SK-N-SH (cell line): ENCODE measurements at regions not wholly inside any gene's neighbourhood (a gene's known extent, or its start where the extent isn't known, plus 50 kb on each side); places are given as distances from the start of the nearest gene placed in this dataset.

Source experiments
- CTCF ChIA-PET: fragments of 300-600, 350-600 bp; formaldehyde crosslinking; extraction: SDS; loops from one replicate; lab custom pipeline; 2021; lab: Yijun Ruan, JAX
- POLR2A ChIA-PET: fragments of 350-600 bp; sonication (Branson Sonifier 250); formaldehyde crosslinking; extraction: SDS; loops from one replicate; lab custom pipeline; 2020; ENCODE audit warnings: antibody characterized with exemption, inconsistent platforms; lab: Yijun Ruan, JAX
- DNase-seq: peaks from one replicate; pipeline ENCODE4 v3.0.0; 2012
- H2AFZ ChIP-seq: fragments of 200-600 bp; sonication (generic); 2 replicates; pipeline ENCODE4 v1.8.1; 2016; ENCODE audit warnings: antibody characterized with exemption, mild to moderate bottlenecking, low read depth
- H3F3A ChIP-seq: fragments of 200-600 bp; sonication (generic); replicated peaks from 2 replicates; pipeline ENCODE3; 2016; ENCODE audit warnings: antibody characterized with exemption, mild to moderate bottlenecking; ENCODE audit not compliant: insufficient read depth
- H3K27ac ChIP-seq, 2 experiments: fragments of 200-500 bp in 1 of 2; fragments of 200-600 bp in 1 of 2; sonication (Bioruptor generic) in 1 of 2; sonication (generic), shearing (Covaris generic) in 1 of 2; 2 replicates each; pipeline versions ENCODE4 v1.5.1 to v1.6.1; 2014 to 2016; ENCODE audit warnings: low read depth in 2 of 2, inconsistent platforms in 1 of 2, low read length in 1 of 2, mild to moderate bottlenecking in 1 of 2, mixed read lengths in 1 of 2
- H3K27me3 ChIP-seq: fragments of 200-600 bp; sonication (generic), shearing (Covaris generic); 2 replicates; pipeline ENCODE4 v1.6.1; 2016; ENCODE audit warnings: mixed run types; ENCODE audit not compliant: insufficient read depth
- H3K36me3 ChIP-seq, 2 experiments: fragments of 200-500 bp in 1 of 2; fragments of 200-600 bp in 1 of 2; sonication (Bioruptor generic) in 1 of 2; sonication (generic) in 1 of 2; replicated peaks in 1 of 2; 2 replicates each; pipeline versions ENCODE3 to v1.5.1; 2014 to 2016; ENCODE audit warnings: low read length in 1 of 2, mild to moderate bottlenecking in 1 of 2; ENCODE audit not compliant: insufficient read depth in 2 of 2, control insufficient read depth in 1 of 2
- H3K4me1 ChIP-seq, 2 experiments: fragments of 200-500 bp in 1 of 2; fragments of 200-600 bp in 1 of 2; sonication (Bioruptor generic) in 1 of 2; sonication (generic), shearing (Covaris generic) in 1 of 2; 2 replicates each; pipeline versions ENCODE4 v1.5.1 to v1.6.1; 2014 to 2016; ENCODE audit warnings: low read depth in 1 of 2, low read length in 1 of 2, mixed run types in 1 of 2; ENCODE audit not compliant: insufficient read depth in 2 of 2, control insufficient read depth in 1 of 2
- H3K4me2 ChIP-seq: fragments of 200-600 bp; sonication (generic), shearing (Covaris generic); 2 replicates; pipeline ENCODE4 v1.6.1; 2017; ENCODE audit warnings: mixed run types
- H3K4me3 ChIP-seq, 2 experiments: fragments of 200-500 bp in 1 of 2; fragments of 200-600 bp in 1 of 2; sonication (Bioruptor generic) in 1 of 2; sonication (generic), shearing (Covaris generic) in 1 of 2; 2 replicates each; pipeline versions ENCODE4 v1.5.1 to v1.8.1; 2014 to 2016; ENCODE audit warnings: low read depth in 2 of 2, inconsistent platforms in 1 of 2, low read length in 1 of 2, mild to moderate bottlenecking in 1 of 2, mixed read lengths in 1 of 2, moderate library complexity in 1 of 2
- H3K79me2 ChIP-seq: fragments of 200-600 bp; sonication (generic); 2 replicates; pipeline ENCODE4 v1.8.1; 2017; ENCODE audit warnings: mild to moderate bottlenecking; ENCODE audit not compliant: insufficient read depth
- H3K9ac ChIP-seq: fragments of 200-600 bp; sonication (generic); 2 replicates; pipeline ENCODE4 v1.6.1; 2017; ENCODE audit warnings: mixed run types
- H3K9me2 ChIP-seq: fragments of 200-600 bp; sonication (generic); 2 replicates; pipeline ENCODE4 v1.6.1; 2017; ENCODE audit warnings: mixed run types
- H3K9me3 ChIP-seq: fragments of 200-600 bp; sonication (generic); 2 replicates; pipeline ENCODE4 v1.6.1; 2017; ENCODE audit warnings: mixed run types, mild to moderate bottlenecking, moderate library complexity
- H4K20me1 ChIP-seq: fragments of 200-600 bp; sonication (generic); 2 replicates; pipeline ENCODE4 v1.6.1; 2017; ENCODE audit warnings: mild to moderate bottlenecking, mixed run types; ENCODE audit not compliant: insufficient read depth
- CHD2 ChIP-seq: fragments of 150-350 bp; IDR thresholded peaks from 2 replicates; pipeline ENCODE4 v1.6.1; 2018; ENCODE audit warnings: low read length; ENCODE audit not compliant: partially characterized antibody
- EP300 ChIP-seq, 2 experiments: IDR thresholded peaks; 2 replicates each; pipeline versions ENCODE4 v1.4.0 to v1.6.1; 2012; ENCODE audit warnings: borderline replicate concordance in 1 of 2, low read depth in 1 of 2, low read length in 1 of 2
- EZH2phosphoT487 ChIP-seq: fragments of 200-600 bp; sonication (generic); IDR thresholded peaks from 2 replicates; pipeline ENCODE4 v1.6.1; 2017; ENCODE audit warnings: low read depth, mixed run types, mild to moderate bottlenecking, antibody characterized with exemption, moderate library complexity, borderline replicate concordance
- FOXJ3 ChIP-seq: sonication (generic); formaldehyde crosslinking; IDR thresholded peaks from 2 replicates; pipeline ENCODE4 v1.5.1; 2020; ENCODE audit warnings: mild to moderate bottlenecking, missing genetic modification reagents
- FOXM1 ChIP-seq: IDR thresholded peaks from 2 replicates; pipeline ENCODE4 v1.4.0; 2012; ENCODE audit warnings: low read depth, mild to moderate bottlenecking
- GATA2 ChIP-seq: sonication (generic); formaldehyde crosslinking; IDR thresholded peaks from 2 replicates; pipeline ENCODE4 v1.5.0; 2020; ENCODE audit warnings: mild to moderate bottlenecking, missing genetic modification reagents
- IRF3 ChIP-seq: fragments of 150-350 bp; IDR thresholded peaks from 2 replicates; pipeline ENCODE4 v1.6.1; 2016; ENCODE audit warnings: mild to moderate bottlenecking, low read depth, low read length
- MEF2A ChIP-seq: IDR thresholded peaks from 2 replicates; pipeline ENCODE4 v1.4.0; 2012; ENCODE audit warnings: low read depth, borderline replicate concordance
- MXI1 ChIP-seq: IDR thresholded peaks from 2 replicates; pipeline ENCODE4 v1.6.1; 2012; ENCODE audit warnings: mild to moderate bottlenecking, low read depth, low read length, improper control_type of control experiment
- NRF1 ChIP-seq: IDR thresholded peaks from 2 replicates; pipeline ENCODE4 v1.6.1; 2012; ENCODE audit warnings: low read depth, mild to moderate bottlenecking, low read length
- POLR2AphosphoS5 ChIP-seq: IDR thresholded peaks from 2 replicates; pipeline ENCODE4 v1.6.1; 2012; ENCODE audit warnings: low read depth, low read length
- REST ChIP-seq: IDR thresholded peaks from 2 replicates; pipeline ENCODE4 v1.6.1; 2012; ENCODE audit warnings: mild to moderate bottlenecking, low read depth, low read length, moderate library complexity
- RFX5 ChIP-seq: IDR thresholded peaks from 2 replicates; pipeline ENCODE4 v1.6.1; 2012; ENCODE audit warnings: mild to moderate bottlenecking, improper control_type of control experiment, low read length
- SIN3A ChIP-seq: IDR thresholded peaks from 2 replicates; pipeline ENCODE4 v1.6.1; 2012; ENCODE audit warnings: low read depth, mild to moderate bottlenecking, low read length, moderate library complexity, borderline replicate concordance
- TAF1 ChIP-seq: IDR thresholded peaks from 2 replicates; pipeline ENCODE4 v1.6.1; 2012; ENCODE audit warnings: low read depth, mild to moderate bottlenecking, low read length, moderate library complexity, borderline replicate concordance
- TCF12 ChIP-seq: IDR thresholded peaks from 2 replicates; pipeline ENCODE4 v1.4.0; 2012
- USF1 ChIP-seq: IDR thresholded peaks from 2 replicates; pipeline ENCODE4 v1.4.0; 2012; ENCODE audit warnings: low read depth, borderline replicate concordance
- WGBS: methylation state at CpG from one replicate; pipeline ENCODE4 v1.1.6; 2017; ENCODE audit warnings: low lambda C conversion rate; 5-methylcytosine and 5-hydroxymethylcytosine counted together
- TF ChIP-seq, protein P1 (sequence below): fragments of 200-600 bp; sonication (generic); IDR thresholded peaks from 2 replicates; pipeline ENCODE4 v1.6.1; 2017; ENCODE audit warnings: antibody characterized with exemption, mild to moderate bottlenecking, moderate library complexity

GRCh38 chr3:34277110-34277509 is 478.7 kb downstream of the PDCD6IP start:
- Histone ChIP-seq H3K27me3 (no peaks in the 10 kb centered on the region), H3K27ac (no peak overlapping the region), H3K4me1 (peaks cover 0 to 6% of the 10 kb centered on the region in 2 experiments; a peak in 1 of 4 replicates), H3F3A (no peaks in the 10 kb centered on the region), H2AFZ (no peak overlapping the region), H3K36me3 (no peaks in the 10 kb centered on the region), H3K4me2 (no peak overlapping the region), H4K20me1 (no peaks in the 10 kb centered on the region), H3K79me2 (no peaks in the 10 kb centered on the region), H3K4me3 (no peak overlapping the region), H3K9ac (no peak overlapping the region), H3K9me2 (no peaks in the 10 kb centered on the region), H3K9me3 (no peaks in the 10 kb centered on the region)
- TF ChIP-seq MXI1 (no peak), CHD2 (no peak), EZH2phosphoT487 (no peak), USF1 (no peak), MEF2A (no peak), EP300 (IDR thresholded peaks at IDR 0.05; ENCODE audit: borderline replicate concordance in 1 of 2, low read depth in 1 of 2, low read length in 1 of 2) (no peak), FOXJ3 (CRISPR knock-in tag) (no peak), SIN3A (no peak), IRF3 (no peak), TAF1 (no peak), POLR2AphosphoS5 (no peak), TCF12 (no peak), REST (no peak), RFX5 (no peak), NRF1 (no peak), FOXM1 (no peak), GATA2 (CRISPR knock-in tag) (no peak)
- TF ChIP-seq, protein P1, sequence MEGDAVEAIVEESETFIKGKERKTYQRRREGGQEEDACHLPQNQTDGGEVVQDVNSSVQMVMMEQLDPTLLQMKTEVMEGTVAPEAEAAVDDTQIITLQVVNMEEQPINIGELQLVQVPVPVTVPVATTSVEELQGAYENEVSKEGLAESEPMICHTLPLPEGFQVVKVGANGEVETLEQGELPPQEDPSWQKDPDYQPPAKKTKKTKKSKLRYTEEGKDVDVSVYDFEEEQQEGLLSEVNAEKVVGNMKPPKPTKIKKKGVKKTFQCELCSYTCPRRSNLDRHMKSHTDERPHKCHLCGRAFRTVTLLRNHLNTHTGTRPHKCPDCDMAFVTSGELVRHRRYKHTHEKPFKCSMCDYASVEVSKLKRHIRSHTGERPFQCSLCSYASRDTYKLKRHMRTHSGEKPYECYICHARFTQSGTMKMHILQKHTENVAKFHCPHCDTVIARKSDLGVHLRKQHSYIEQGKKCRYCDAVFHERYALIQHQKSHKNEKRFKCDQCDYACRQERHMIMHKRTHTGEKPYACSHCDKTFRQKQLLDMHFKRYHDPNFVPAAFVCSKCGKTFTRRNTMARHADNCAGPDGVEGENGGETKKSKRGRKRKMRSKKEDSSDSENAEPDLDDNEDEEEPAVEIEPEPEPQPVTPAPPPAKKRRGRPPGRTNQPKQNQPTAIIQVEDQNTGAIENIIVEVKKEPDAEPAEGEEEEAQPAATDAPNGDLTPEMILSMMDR: no peak
- WGBS: 33% methylated on average over 1 of the region's 2 CpGs
- ChIA-PET POLR2A (no interaction called here), CTCF (no interaction called here)
- no peak for DNase-seq
